ENCODE measurements at regions not wholly inside any gene's neighbourhood (a gene's known extent, or its start where the extent isn't known, plus 50 kb on each side); places are given as distances from the start of the nearest gene placed in this dataset.

- peak; percentile 73 for TF ChIP-seq CTCF (IDR thresholded peaks at IDR 0.05; ENCODE audit: insufficient read depth, low read length, severe bottlenecking)
- no peaks in the 10 kb centered on the region for H3K27me3 ChIP-seq (ENCODE audit: control insufficient read depth, insufficient read depth, low read length)
- FAIRE-seq = no peak
- no peaks in the 10 kb centered on the region for H3K36me3 ChIP-seq (ENCODE audit: control insufficient read depth, insufficient read depth, low read length)
- peak; percentile 68 for DNase-seq (ENCODE audit: low read depth)
- H3K4me3 ChIP-seq (ENCODE audit: low read depth, low read length) = no peak overlapping the region
Observed at GRCh38 chr1:200279810-200280411, 129.9 kb downstream of the ZNF281 start.

- Histone ChIP-seq H3K36me3 (ENCODE audit: control insufficient read depth, insufficient read depth, low read length) (no peaks in the 10 kb centered on the region), H3K4me3 (ENCODE audit: low read depth, low read length) (no peak overlapping the region), H3K27me3 (ENCODE audit: control insufficient read depth, insufficient read depth, low read length) (no peaks in the 10 kb centered on the region)
- no peak for TF ChIP-seq CTCF (IDR thresholded peaks at IDR 0.05; ENCODE audit: insufficient read depth, low read length, severe bottlenecking)
- DNase-seq (ENCODE audit: low read depth) (no peak), FAIRE-seq (no peak)
Observed at GRCh38 chr1:200275816-200276453, 133.9 kb downstream of the ZNF281 start.

- TF ChIP-seq CTCF (IDR thresholded peaks at IDR 0.05; ENCODE audit: insufficient read depth, low read length, severe bottlenecking) = no peak
- no peaks in the 10 kb centered on the region for H3K36me3 ChIP-seq (ENCODE audit: control insufficient read depth, insufficient read depth, low read length)
- H3K27me3 ChIP-seq (ENCODE audit: control insufficient read depth, insufficient read depth, low read length) = no peaks in the 10 kb centered on the region
- FAIRE-seq = no peak
- no peak for DNase-seq (ENCODE audit: low read depth)
- H3K4me3 ChIP-seq (ENCODE audit: low read depth, low read length) = no peak overlapping the region
Observed at GRCh38 chr1:200275415-200275814, 134.4 kb downstream of the ZNF281 start.

- FAIRE-seq = no peak
- no peak for TF ChIP-seq CTCF (IDR thresholded peaks at IDR 0.05; ENCODE audit: insufficient read depth, low read length, severe bottlenecking)
- Histone ChIP-seq H3K4me3 (ENCODE audit: low read depth, low read length) (no peak overlapping the region), H3K27me3 (ENCODE audit: control insufficient read depth, insufficient read depth, low read length) (no peaks in the 10 kb centered on the region), H3K36me3 (ENCODE audit: control insufficient read depth, insufficient read depth, low read length) (no peaks in the 10 kb centered on the region)
- DNase-seq (ENCODE audit: low read depth) = no peak
Observed at GRCh38 chr1:200274116-200274515, 135.7 kb downstream of the ZNF281 start.

GRCh38 chr1:200272481-200273068 is 137.3 kb downstream of the ZNF281 start:
- no peak for FAIRE-seq
- TF ChIP-seq CTCF (IDR thresholded peaks at IDR 0.05; ENCODE audit: insufficient read depth, low read length, severe bottlenecking) = no peak
- no peak for DNase-seq (ENCODE audit: low read depth)

More at GRCh38 chr1:200272481-200273068, 137.3 kb downstream of the ZNF281 start:
- H3K36me3 ChIP-seq (ENCODE audit: control insufficient read depth, insufficient read depth, low read length) = no peaks in the 10 kb centered on the region
- H3K4me3 ChIP-seq (ENCODE audit: low read depth, low read length) = no peak overlapping the region
- H3K27me3 ChIP-seq (ENCODE audit: control insufficient read depth, insufficient read depth, low read length) = no peaks in the 10 kb centered on the region
